WTC11 (cell line): ENCODE measurements at regions not wholly inside any gene's neighbourhood (a gene's known extent, or its start where the extent isn't known, plus 50 kb on each side); places are given as distances from the start of the nearest gene placed in this dataset.

Source experiments
- ATF3 ChIP-seq: sonication (generic); formaldehyde crosslinking; conservative IDR thresholded peaks from 2 replicates; pipeline ENCODE4 v1.8.1; 2022; ENCODE audit warnings: mild to moderate bottlenecking, missing genetic modification reagents
- CTCF ChIP-seq: fragments of 200-600 bp; IDR thresholded peaks from 2 replicates; pipeline ENCODE4 v1.8.0; 2022; ENCODE audit warnings: antibody characterized with exemption
- FOXP1 ChIP-seq: sonication (generic); formaldehyde crosslinking; IDR thresholded peaks from 2 replicates; pipeline ENCODE4 v1.8.0; 2022; ENCODE audit warnings: missing genetic modification reagents, mild to moderate bottlenecking, moderate library complexity, borderline replicate concordance
- IRF1 ChIP-seq: sonication (generic); formaldehyde crosslinking; IDR thresholded peaks from 2 replicates; pipeline ENCODE4 v1.8.0; 2023; ENCODE audit warnings: missing genetic modification reagents
- PREB ChIP-seq: sonication (generic); formaldehyde crosslinking; IDR thresholded peaks from 2 replicates; pipeline ENCODE4 v1.8.1; 2022; ENCODE audit warnings: mild to moderate bottlenecking, missing genetic modification reagents, moderate library complexity, borderline replicate concordance
- ZNF512 ChIP-seq: sonication (generic); formaldehyde crosslinking; IDR thresholded peaks from 2 replicates; pipeline ENCODE4 v1.8.1; 2022; ENCODE audit warnings: missing genetic modification reagents, borderline replicate concordance

- TF ChIP-seq IRF1 (CRISPR knock-in tag) = no peak
- no peak for TF ChIP-seq CTCF
- no peak for TF ChIP-seq PREB
- TF ChIP-seq FOXP1 (CRISPR knock-in tag) = no peak
- TF ChIP-seq ZNF512 (CRISPR knock-in tag) = no peak
- no peak for TF ChIP-seq ATF3 (CRISPR knock-in tag)
These were observed 1489.8 kb upstream of the C9orf72 start for GRCh38 chr9:29063031-29063430.
